ENCODE measurements at regions not wholly inside any gene's neighbourhood (a gene's known extent, or its start where the extent isn't known, plus 50 kb on each side); places are given as distances from the start of the nearest gene placed in this dataset.

DNA sequence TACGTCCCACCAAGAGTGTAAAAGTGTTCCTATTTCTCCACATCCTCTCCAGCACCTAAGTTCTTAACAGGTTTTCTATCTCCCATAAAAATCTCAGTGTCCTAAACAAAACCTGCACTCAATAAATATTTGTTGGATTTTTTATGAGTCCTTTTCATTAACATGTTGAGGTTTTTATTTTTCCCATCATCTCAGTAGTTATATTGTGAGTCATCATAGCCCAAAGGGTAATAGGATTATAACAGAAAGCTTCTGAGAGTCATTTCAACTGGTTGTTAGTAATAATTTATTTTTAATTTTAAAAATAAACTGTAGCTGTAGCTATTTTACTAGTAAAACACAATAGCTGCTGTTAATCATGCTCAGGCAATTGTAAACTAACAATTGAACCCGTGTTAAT, 331.6 kb upstream of the SLC30A5 start:
- H3K27ac ChIP-seq (ENCODE audit: low read depth, low read length) = no peak overlapping the region
- WGBS, 3 donors = 59 to 88% (median 81%) methylated on average over 2 of the region's 2 CpGs

GRCh38 chr5:68766952-68767464, 326.8 kb upstream of the SLC30A5 start:
- H3K27ac ChIP-seq (ENCODE audit: low read depth, low read length) = no peak overlapping the region
- 73 to 92% (median 90%) methylated on average over 4 of the region's 4 CpGs for WGBS, 3 donors

DNA sequence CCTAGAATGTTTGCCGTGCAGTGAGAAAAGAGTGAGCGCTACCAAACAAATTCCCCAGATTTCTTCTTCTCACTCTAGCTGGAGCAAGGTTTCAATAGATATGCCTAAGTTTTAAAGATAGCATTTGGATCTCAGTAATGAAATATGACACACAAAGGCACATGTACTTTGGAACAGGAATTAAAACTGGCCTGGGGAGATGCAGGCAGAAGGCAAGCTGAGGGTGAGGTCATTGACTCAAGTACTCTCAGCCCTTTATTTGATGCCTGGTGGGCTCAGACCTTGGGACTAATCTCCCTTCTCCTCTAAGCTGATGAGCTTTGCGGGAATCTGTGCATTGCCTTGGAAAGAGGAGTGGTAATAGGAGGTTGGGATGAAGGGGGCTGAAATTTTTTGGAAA, 323.3 kb upstream of the SLC30A5 start:
- WGBS, 3 donors = 84 to 92% (median 88%) methylated on average over 3 of the region's 3 CpGs
- H3K27ac ChIP-seq (ENCODE audit: low read depth, low read length) = no peak overlapping the region

DNA sequence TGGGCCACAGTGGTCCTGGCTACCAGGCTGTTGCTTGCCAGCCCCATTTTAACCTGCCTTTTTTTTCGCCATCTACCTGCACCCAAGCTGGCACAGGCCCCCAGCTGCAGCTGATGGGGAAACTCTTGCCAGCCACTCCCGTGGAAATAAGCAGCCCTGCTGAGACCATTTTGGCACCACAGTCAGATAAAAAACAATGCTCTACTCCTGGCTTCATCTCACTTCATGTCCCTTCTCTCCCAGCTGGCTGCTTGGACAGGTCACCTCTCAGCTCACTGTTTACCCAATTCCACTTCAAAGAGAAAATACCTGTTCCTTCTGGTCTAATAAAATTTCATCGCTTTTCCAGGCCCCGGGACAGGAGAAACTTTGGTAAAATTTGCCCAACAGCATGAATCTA, 322.6 kb upstream of the SLC30A5 start:
- H3K27ac ChIP-seq (ENCODE audit: low read depth, low read length) = no peak overlapping the region
- 62 to 79% (median 78%) methylated on average over 4 of the region's 4 CpGs for WGBS, 3 donors

GRCh38 chr5:68771732-68772131, 322.1 kb upstream of the SLC30A5 start:
- 57 to 77% (median 75%) methylated on average over 3 of the region's 3 CpGs for WGBS, 3 donors
- no peak overlapping the region for H3K27ac ChIP-seq (ENCODE audit: low read depth, low read length)

- WGBS, 3 donors = 83 to 88% (median 85%) methylated on average over 3 of the region's 3 CpGs
- H3K27ac ChIP-seq (ENCODE audit: low read depth, low read length) = no peak overlapping the region
These were observed 317.4 kb upstream of the SLC30A5 start for GRCh38 chr5:68776381-68776780.

- WGBS, 3 donors = 70 to 85% (median 80%) methylated on average over 2 of the region's 2 CpGs
- H3K27ac ChIP-seq (ENCODE audit: low read depth, low read length) = no peak overlapping the region
These were observed 316.7 kb upstream of the SLC30A5 start for GRCh38 chr5:68777135-68777534.

DNA sequence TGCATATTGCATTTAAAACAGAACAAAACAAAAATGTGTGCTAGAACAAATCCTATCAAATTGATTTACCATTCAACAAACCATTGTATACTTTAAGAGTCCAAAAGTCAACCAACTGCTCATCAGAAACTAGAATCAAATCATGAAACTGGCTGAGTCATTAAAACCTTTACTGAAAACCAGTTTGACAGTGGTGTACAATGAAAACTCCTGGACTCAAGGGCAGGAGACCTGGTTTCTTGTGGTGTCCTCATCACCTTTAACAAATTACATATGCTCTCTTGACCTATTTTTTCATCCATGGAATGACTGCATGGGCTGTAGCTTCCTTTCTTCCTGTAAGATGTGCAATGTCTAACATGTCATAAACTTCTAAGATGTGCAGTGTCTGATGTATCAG, 315.3 kb upstream of the SLC30A5 start:
- no peak overlapping the region for H3K27ac ChIP-seq (ENCODE audit: low read depth, low read length)

GRCh38 chr5:68780299-68780955, 313.4 kb upstream of the SLC30A5 start:
- H3K27ac ChIP-seq (ENCODE audit: low read depth, low read length) = no peak overlapping the region
- 79 to 92% (median 80%) methylated on average over 1 of the region's 1 CpG for whole genome bisulfite sequencing, 3 donors

DNA sequence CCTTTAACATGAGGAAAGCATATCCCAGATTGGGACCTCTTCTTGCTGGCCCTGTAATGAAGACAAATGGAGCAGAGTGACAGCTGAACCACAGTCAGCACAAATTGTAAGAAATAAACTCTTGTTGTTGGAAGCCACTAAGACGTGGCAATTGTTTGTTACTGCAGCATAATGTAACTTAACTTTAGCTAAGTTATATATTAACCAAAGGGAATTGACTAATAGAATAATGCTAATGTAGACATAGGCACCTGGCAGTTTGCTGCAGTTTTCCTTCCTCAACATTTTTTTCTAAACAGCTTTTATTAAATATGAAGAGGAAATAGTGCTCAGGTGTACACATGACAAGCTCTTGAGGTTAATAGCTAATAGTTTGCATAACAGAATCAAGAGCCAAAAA, 300.7 kb upstream of the SLC30A5 start:
- H3K27ac ChIP-seq (ENCODE audit: low read depth, low read length) = no peak overlapping the region

DNA sequence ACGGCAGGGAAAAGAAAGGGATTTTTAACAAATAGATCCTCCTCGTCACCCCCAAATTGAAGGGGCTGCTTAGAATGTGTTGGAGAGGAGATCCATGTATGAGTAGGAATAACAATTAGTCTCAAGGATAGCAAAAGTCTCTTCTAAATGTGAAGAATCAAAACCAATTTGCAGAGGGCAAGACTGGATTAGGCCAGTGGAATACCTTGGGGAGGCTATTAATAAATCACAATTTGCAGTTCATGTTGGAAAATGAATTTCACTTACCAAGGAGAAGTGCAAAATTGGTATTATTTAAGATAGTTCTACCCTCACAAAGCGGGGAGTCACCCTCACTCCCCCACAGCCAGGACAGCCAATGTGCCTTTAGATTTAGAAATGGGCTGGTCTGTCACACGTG, 299.8 kb upstream of the SLC30A5 start:
- WGBS, 3 donors = 71 to 76% (median 76%) methylated on average over 4 of the region's 4 CpGs
- no peak overlapping the region for H3K27ac ChIP-seq (ENCODE audit: low read depth, low read length)

More for the DNA sequence above, 300.7 kb upstream of the SLC30A5 start:
- 33 to 90% (median 88%) methylated on average over 1 of the region's 1 CpG for WGBS, 3 donors

GRCh38 chr5:68795190-68795589, 298.6 kb upstream of the SLC30A5 start:
- WGBS, 3 donors = 65 to 77% (median 69%) methylated on average over 6 of the region's 6 CpGs
- H3K27ac ChIP-seq (ENCODE audit: low read depth, low read length) = no peak overlapping the region

DNA sequence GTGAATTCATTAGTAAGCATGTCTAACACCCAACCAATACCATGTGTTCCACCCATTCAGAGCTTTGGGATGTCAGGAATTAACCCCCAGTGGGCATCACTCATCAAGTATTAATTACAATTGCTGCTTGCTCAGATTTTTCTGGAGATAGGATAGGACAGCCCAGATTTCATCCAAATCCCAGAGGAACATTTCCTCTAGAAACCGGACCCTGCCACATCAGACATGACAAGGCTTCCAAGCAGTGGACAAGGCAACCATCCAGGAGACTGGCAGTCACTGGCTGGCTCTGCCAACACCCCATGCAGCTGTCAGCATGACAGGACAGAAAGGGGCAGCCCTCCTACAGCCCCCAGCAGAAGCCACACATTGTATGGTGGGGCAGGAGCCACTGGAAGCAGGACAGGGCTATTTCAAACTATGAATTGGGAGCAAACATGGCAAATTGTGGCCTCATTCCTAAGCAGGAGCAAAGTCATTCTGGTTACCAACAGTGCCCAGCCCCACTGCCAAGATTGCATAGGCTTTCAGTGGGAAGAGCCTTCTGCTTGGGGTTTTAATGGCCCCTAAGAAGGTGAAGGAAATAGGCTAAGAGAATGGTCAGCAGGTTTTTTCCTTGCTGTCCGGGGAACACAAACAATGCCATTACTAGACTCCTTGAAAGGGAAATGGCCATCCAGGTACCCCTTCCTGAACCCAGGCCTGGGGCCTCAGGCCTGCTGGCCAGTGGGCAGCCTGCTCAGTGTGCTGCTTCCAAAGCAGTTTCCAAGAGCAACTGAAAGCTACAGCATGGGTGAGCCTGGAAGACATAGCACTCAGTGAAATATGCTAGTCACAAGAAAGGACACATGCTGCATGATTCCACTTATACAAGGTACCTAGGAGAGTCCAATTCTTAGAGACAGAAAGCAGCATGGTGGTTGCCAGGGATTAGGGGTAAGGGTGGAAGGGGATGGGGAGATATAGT, 294.7 kb upstream of the SLC30A5 start:
- 81 to 90% (median 82%) methylated on average over 2 of the region's 2 CpGs for WGBS, 3 donors
- H3K27ac ChIP-seq (ENCODE audit: low read depth, low read length) = no peak overlapping the region

DNA sequence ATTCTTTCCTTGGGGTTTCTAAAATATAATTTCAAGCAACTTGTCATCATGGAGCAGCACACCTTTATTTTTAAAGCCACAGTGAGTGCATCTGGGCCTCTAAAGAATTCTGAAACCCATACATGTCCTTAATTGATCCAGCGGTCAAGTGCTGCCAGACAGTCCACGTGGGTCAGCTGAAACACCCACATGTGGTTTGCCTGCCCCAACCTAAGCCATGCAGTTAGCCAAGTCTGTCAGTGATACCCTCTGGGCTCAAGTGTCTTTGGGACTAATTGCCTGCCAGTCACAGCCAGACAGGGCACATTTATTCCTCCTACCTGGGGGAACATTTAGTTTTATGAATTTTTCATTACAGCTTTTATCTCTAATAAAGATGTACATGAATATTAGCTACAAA, 291.4 kb upstream of the SLC30A5 start:
- WGBS, 3 donors = 72 to 98% (median 82%) methylated on average over 2 of the region's 2 CpGs
- H3K27ac ChIP-seq (ENCODE audit: low read depth, low read length) = no peak overlapping the region

DNA sequence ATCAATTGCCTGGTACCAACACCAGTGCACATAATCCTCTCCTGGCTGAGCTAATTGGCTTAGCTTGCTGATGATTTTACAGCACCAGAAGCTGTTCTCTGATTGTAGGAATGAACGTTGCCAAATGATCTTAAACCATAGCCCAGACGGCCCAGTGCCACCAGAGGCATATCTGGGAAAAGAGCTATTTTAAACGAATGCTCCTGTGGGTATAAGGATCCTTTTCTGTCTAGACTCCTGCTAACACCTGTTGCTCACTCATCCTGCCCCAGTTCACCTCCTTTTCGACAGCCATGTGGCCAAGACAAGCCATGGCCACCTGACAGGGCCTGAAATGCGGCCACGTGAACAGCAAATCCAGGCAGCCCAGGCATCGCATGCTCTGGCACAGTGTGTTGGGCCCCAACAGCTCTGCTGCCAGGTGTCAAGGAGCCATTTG, 289.9 kb upstream of the SLC30A5 start:
- whole genome bisulfite sequencing, 3 donors = 70 to 87% (median 85%) methylated on average over 7 of the region's 7 CpGs
- no peak overlapping the region for H3K27ac ChIP-seq (ENCODE audit: low read depth, low read length)

DNA sequence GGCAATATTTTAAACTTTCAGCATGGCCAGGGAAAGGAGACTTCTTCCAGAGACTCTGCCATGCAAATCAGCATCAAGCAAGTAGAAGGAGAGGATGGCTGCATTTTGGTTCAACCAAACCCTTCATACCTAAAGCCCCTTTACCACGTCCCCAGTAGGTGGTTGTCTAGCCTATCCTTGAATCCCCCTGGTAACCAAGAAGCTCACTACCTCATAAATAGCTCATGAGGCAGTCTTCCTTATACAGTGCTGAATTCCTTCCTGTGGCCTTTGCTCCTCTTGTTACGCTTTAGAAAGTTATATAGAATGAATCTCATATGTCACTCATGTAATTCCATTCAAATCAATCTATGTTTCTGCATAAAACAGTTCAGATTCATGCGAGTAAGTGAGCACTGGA, 289.5 kb upstream of the SLC30A5 start:
- 76 to 92% (median 90%) methylated on average over 3 of the region's 3 CpGs for WGBS, 3 donors
- no peak overlapping the region for H3K27ac ChIP-seq (ENCODE audit: low read depth, low read length)

DNA sequence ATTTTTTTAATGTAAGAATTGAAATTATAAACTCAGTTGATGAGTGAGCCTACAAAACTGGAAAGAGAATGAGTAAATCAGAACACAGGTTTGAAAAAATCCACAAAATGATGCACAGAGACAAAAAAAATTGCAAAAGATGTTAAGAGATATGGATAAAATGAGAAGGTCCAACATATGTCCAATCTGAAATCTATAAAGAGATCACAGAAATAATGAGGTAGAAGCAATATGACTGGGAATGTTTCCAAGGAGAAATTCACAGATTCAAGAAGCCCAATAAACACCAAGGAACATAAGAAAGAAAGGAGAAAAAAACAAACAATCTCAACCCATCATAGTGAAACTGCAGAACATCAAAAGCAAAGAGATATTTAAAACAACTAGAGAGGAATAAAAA, 288.4 kb upstream of the SLC30A5 start:
- H3K27ac ChIP-seq (ENCODE audit: low read depth, low read length) = no peak overlapping the region

DNA sequence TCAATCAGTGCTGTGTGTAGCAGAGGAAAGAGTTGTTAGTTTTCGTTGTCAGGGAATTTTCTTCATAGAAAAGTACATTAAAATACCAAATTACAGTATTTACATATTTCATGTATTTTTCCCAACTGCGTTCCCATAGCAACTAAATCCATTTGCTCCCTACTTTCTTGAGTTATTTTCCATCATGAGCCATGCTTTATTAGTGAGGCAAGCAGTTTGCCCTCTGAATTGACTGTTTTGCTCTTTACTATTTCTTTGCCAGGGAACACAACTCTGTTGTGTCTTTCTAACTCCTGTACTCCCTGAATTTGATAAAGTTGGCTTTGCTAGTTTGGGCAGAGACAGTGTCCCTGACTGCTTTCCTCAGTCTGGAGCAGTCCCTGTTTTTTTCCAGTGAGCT, 276.2 kb upstream of the SLC30A5 start:
- 73 to 85% (median 78%) methylated on average over 2 of the region's 2 CpGs for WGBS, 3 donors
- H3K27ac ChIP-seq (ENCODE audit: low read depth, low read length) = no peak overlapping the region

DNA sequence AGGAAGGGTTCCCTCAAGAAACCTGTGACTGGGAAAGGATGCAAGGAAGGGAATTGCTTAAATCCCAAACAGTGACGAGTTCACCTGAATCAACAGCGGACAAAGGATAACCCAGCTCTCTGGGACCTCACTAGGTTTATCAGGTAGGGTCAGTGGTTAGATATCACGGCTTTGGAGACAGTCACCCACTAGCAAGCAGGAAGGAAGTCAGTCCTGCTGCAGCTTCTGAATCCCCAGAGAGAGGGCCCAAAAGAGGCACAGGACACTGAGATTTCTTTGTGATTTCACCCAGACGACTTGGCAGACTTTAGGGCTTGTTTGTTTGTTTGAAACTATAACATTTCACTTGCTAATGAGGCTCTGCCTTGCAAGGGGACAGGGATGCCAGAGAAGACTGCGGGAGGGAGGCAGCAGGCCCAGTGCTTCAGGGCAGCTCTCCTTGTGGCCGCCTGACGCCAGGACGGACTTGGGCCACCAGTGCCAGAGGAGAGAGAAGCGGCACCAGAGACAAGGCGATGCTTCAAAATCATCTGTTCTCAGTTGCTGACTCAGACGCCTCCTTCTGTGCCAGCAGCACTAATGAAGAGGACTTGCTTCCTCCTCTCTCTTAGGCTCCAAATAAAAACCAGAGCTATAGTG, 275.6 kb upstream of the SLC30A5 start:
- no peak overlapping the region for H3K27ac ChIP-seq (ENCODE audit: low read depth, low read length)
- 70 to 83% (median 80%) methylated on average over 11 of the region's 11 CpGs for WGBS, 3 donors

Data from adipose tissue (tissue), 3 donors.